Lower leg skin (tissue), 4 donors: ENCODE measurements at regions not wholly inside any gene's neighbourhood (a gene's known extent, or its start where the extent isn't known, plus 50 kb on each side); places are given as distances from the start of the nearest gene placed in this dataset.

Source experiments
- DNase-seq, 2 donors: peaks; one replicate each; pipeline ENCODE4 v3.0.0-alpha.2; 2019; ENCODE audit warnings: low spot score in 2 of 2
- H3K4me3 ChIP-seq: fragments of 200-600 bp; sonication (generic); 2 replicates; pipeline ENCODE4 v1.5.1; 2017; ENCODE audit warnings: mild to moderate bottlenecking, low read depth; ENCODE audit not compliant: poor library complexity, severe bottlenecking
- POLR2A ChIP-seq, 2 donors: fragments of 450-650 bp; IDR thresholded peaks; one replicate each; pipeline ENCODE4 v1.6.1; 2016 to 2017; ENCODE audit warnings: antibody characterized with exemption in 2 of 2, mild to moderate bottlenecking in 1 of 2, moderate library complexity in 1 of 2
- WGBS, 2 donors: methylation state at CpG; one replicate each; pipeline ENCODE4 v1.1.5; 2018; 5-methylcytosine and 5-hydroxymethylcytosine counted together
- intact Hi-C: fragments of 100-400 bp; cut with DNase I; formaldehyde crosslinking; loops from one replicate; pipeline ENCODE4 v1.15.0; 2023; ENCODE audit warnings: low total_unique reads
- TF ChIP-seq, protein P1 (sequence below), 3 donors: fragments of 450-650 bp; IDR thresholded peaks; one replicate each; pipeline ENCODE4 v1.5.1; 2016; ENCODE audit warnings: antibody characterized with exemption in 3 of 3, mild to moderate bottlenecking in 3 of 3, moderate library complexity in 2 of 3

GRCh38 chr14:58912799-58913432, 275.2 kb downstream of the DACT1 start:
- DNase-seq, result no peak
- WGBS, 2 donors, result 96 to 99% methylated on average over 3 of the region's 3 CpGs
- TF ChIP-seq POLR2A (IDR thresholded peaks at IDR 0.05), result no peak
- TF ChIP-seq, protein P1, sequence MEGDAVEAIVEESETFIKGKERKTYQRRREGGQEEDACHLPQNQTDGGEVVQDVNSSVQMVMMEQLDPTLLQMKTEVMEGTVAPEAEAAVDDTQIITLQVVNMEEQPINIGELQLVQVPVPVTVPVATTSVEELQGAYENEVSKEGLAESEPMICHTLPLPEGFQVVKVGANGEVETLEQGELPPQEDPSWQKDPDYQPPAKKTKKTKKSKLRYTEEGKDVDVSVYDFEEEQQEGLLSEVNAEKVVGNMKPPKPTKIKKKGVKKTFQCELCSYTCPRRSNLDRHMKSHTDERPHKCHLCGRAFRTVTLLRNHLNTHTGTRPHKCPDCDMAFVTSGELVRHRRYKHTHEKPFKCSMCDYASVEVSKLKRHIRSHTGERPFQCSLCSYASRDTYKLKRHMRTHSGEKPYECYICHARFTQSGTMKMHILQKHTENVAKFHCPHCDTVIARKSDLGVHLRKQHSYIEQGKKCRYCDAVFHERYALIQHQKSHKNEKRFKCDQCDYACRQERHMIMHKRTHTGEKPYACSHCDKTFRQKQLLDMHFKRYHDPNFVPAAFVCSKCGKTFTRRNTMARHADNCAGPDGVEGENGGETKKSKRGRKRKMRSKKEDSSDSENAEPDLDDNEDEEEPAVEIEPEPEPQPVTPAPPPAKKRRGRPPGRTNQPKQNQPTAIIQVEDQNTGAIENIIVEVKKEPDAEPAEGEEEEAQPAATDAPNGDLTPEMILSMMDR (IDR thresholded peaks at IDR 0.05), result no peak
- H3K4me3 ChIP-seq, result no peak overlapping the region
- intact Hi-C loops, result loop anchor here (5.0 kb wide), 1 partner anchor 939 kb away; no protein-coding TSS in a partner anchor

DNA sequence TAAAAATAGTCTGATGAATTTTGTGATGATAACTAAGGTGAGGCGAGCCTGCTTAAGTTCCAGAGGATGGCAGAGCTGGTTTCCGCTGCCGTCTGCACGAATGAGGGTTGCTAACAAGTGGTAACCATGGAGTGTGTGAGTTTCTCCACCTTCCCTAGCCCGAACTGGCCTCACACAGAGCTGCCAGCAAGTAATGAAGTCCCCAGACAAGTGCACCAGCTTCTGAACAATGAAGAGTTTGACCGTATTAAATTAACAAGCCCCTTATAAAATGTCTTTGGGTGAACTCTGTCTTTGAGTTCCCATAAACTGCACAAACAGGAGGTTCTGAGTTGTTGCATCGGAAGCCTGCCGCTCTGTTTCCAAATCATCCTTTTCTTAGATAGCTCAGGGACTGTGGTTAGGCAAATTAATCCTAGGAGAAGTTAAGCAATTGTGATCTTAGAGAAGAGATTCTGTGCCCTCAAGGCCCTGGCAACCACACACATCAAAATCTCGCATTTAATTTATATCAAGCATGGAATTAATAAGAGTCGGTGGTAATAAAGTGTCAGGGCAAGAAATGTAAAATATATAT, 274.1 kb upstream of the DAAM1 start:
- H3K4me3 ChIP-seq, result no peak overlapping the region
- DNase-seq, result no peak
- TF ChIP-seq, protein P1 (IDR thresholded peaks at IDR 0.05), result no peak
- TF ChIP-seq POLR2A (IDR thresholded peaks at IDR 0.05), result no peak
- 62 to 67% methylated on average over 10 of the region's 10 CpGs for WGBS, 2 donors
- intact Hi-C loops, result loop anchor here (5.0 kb wide), 1 partner anchor 938 kb away; no protein-coding TSS in a partner anchor

DNA sequence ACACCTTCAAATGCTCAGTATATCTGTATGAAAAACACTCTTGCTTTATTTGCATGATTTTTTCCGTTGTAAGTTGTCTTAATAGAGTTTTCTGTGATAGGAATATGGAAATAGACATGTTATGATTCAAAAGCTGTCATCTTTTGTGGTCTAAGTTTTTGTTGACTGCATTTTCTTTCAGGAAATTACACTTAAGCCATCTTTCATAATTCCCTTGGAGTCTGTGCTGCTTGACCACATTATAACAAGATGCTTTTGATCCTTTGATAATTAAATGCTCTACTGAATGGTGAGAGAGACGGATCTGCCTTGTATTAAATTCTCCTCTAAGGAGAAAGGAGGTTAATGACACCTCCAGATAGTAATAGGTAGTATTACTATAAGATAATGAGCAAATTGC, 272.8 kb upstream of the DAAM1 start:
- H3K4me3 ChIP-seq, result no peak overlapping the region
- TF ChIP-seq, protein P1 (IDR thresholded peaks at IDR 0.05), result no peak
- TF ChIP-seq POLR2A (IDR thresholded peaks at IDR 0.05), result no peak
- DNase-seq, result no peak
- intact Hi-C loops, result no loop called here
- 49 to 73% methylated on average over 2 of the region's 2 CpGs for WGBS, 2 donors

DNA sequence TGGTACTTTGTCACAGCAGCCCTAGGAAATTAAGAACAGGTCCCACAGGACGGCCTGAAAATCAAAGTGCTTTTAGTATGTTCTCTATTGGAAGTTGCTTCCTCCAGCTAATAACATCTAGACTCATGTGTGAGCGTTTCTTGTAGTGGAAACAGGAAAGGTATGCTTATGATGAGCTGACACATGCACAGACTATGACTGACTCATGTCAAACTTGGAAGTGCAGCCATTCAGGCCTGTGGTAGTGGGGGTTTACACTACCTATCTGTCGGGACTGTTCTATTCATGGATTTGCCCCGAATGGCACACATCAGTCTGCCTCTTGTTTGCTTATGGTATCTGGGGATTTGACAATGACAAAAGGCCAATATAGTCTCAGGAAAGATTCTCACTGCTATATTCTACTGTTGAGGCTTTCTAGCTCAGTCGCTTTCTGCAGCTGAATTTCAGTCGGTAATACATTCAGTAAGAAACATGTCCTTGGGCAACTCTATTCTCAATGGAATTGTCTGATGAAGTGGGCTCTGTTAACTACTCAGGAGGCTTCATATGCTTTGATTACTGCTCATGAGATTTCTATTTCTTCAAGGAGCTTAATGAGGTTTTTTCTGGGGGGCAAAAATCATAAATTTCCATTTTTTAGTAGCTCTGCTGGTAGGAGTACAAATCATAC, 270.3 kb upstream of the DAAM1 start:
- TF ChIP-seq, protein P1 (IDR thresholded peaks at IDR 0.05), result no peak
- TF ChIP-seq POLR2A (IDR thresholded peaks at IDR 0.05), result no peak
- no peak for DNase-seq
- 77 to 81% methylated on average over 6 of the region's 6 CpGs for WGBS, 2 donors
- intact Hi-C loops, result no loop called here
- no peak overlapping the region for H3K4me3 ChIP-seq

DNA sequence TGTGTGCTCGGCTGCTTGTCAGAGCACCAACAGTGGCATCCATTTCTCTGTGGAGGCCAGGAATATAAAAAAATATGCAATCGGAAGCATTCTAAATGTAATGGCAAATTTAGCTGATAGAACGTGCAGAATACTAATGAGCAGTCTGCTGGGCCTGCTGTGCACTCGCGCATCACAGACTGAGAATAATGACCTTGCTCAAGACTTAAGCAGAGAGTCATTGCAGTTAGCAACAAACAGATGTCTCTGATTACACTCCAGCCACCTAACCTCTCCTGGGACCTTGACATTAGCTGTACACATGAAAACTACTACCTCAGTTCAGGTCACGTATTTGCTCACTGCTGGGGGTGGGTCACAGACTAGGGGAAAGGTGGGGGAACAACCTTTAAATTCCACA, 269.2 kb upstream of the DAAM1 start:
- H3K4me3 ChIP-seq, result no peak overlapping the region
- DNase-seq, result no peak
- intact Hi-C loops, result no loop called here
- TF ChIP-seq POLR2A (IDR thresholded peaks at IDR 0.05), result no peak
- TF ChIP-seq, protein P1 (IDR thresholded peaks at IDR 0.05), result no peak
- 81 to 85% methylated on average over 6 of the region's 6 CpGs for WGBS, 2 donors
